NCI-H1105 treated with DMSO at 0.1 percent for 48 hours (cell line): ENCODE measurements at regions not wholly inside any gene's neighbourhood (a gene's known extent, or its start where the extent isn't known, plus 50 kb on each side); places are given as distances from the start of the nearest gene placed in this dataset.
"Not testable (repeated sequence)": the region's sequence is repeated elsewhere in the genome, so short reads cannot be mapped to it uniquely, and the experiment has no call there.

Experiments used
- DNase-seq: peaks from one replicate; lab custom pipeline; 2025; lab: John Stamatoyannopoulos, UW

- no peak for DNase-seq
Observed at GRCh38 chr21:31609081-31609480, 50.4 kb upstream of the SOD1 start.

- DNase-seq: no peak
Observed at GRCh38 chr21:31607791-31608190, 51.7 kb upstream of the SOD1 start.

- DNase-seq: no peak
Observed at GRCh38 chr21:31606081-31606874, 53.2 kb upstream of the SOD1 start.

GRCh38 chr21:31604591-31605190 lies 54.8 kb upstream of the SOD1 start:
- DNase-seq: peak; percentile 67

GRCh38 chr21:31599563-31599962 lies 59.9 kb upstream of the SOD1 start:
- DNase-seq: no peak

- no peak for DNase-seq
Observed at GRCh38 chr21:31599013-31599412, 60.5 kb upstream of the SOD1 start.

GRCh38 chr21:31597683-31598082 lies 61.8 kb upstream of the SOD1 start:
- DNase-seq: no peak

GRCh38 chr21:31596055-31596454 lies 63.4 kb upstream of the SOD1 start:
- no peak for DNase-seq

- DNase-seq: no peak
Observed at GRCh38 chr21:31594726-31595125, 64.8 kb upstream of the SOD1 start.

- DNase-seq: no peak
Observed at GRCh38 chr21:31594279-31594678, 65.2 kb upstream of the SOD1 start.

- DNase-seq: no peak
Observed at GRCh38 chr21:31592963-31593560, 66.4 kb upstream of the SOD1 start.

GRCh38 chr21:31592516-31592915 lies 67.0 kb upstream of the SOD1 start:
- no peak for DNase-seq

- DNase-seq: no peak
Observed at GRCh38 chr21:31589820-31590219, 69.7 kb upstream of the SOD1 start.

- DNase-seq: no peak
Observed at GRCh38 chr21:31586118-31586517, 73.4 kb upstream of the SOD1 start.

- not testable (repeated sequence) for DNase-seq
Observed at GRCh38 chr21:31583937-31584336, 75.6 kb upstream of the SOD1 start.

GRCh38 chr21:31583498-31583897 lies 76.0 kb upstream of the SOD1 start:
- DNase-seq: no peak

- peak; percentile 74 for DNase-seq
Observed at GRCh38 chr21:31580866-31581276, 78.6 kb upstream of the SOD1 start.

- no peak for DNase-seq
Observed at GRCh38 chr21:31577271-31577670, 82.2 kb upstream of the SOD1 start.

- DNase-seq: peak; percentile 51
Observed at GRCh38 chr21:31576428-31576827, 83.1 kb upstream of the SOD1 start.

- no peak for DNase-seq
Observed at GRCh38 chr21:31573217-31573616, 86.3 kb upstream of the SOD1 start.

GRCh38 chr21:31571879-31572278 lies 87.6 kb upstream of the SOD1 start:
- DNase-seq: no peak

GRCh38 chr21:31570824-31571566 lies 88.5 kb upstream of the SOD1 start:
- no peak for DNase-seq

GRCh38 chr21:31566611-31567010 lies 92.9 kb upstream of the SOD1 start:
- no peak for DNase-seq
